Stimulated activated naive CD8-positive, alpha-beta T cell treated with anti-CD3 and anti-CD28 coated beads, Interleukin-15, amount 100 ng/mL, for 72 hours (primary cell): ENCODE measurements at regions not wholly inside any gene's neighbourhood (a gene's known extent, or its start where the extent isn't known, plus 50 kb on each side); places are given as distances from the start of the nearest gene placed in this dataset.

ENCODE experiments used
- ATAC-seq: fragments of 150-1000 bp; cut with Tn5 transposase; 2 replicates; pipeline ENCODE4 v1.10.0; 2021; ENCODE audit warnings: mild to moderate bottlenecking, moderate library complexity
- DNase-seq, 2 donors: peaks; one replicate each; pipeline ENCODE4 v3.0.0; 2021 to 2022
- H3K27ac Mint-ChIP-seq, 2 donors: one replicate each; pipeline ENCODE4 v1.8.0; 2022; ENCODE audit warnings: mild to moderate bottlenecking in 2 of 2, mixed read lengths in 2 of 2, moderate library complexity in 2 of 2
- H3K27me3 Mint-ChIP-seq: one replicate; pipeline ENCODE4 v1.8.0; 2022; ENCODE audit warnings: mixed read lengths
- H3K4me1 Mint-ChIP-seq: one replicate; pipeline ENCODE4 v1.8.0; 2022; ENCODE audit warnings: mild to moderate bottlenecking, mixed read lengths
- H3K4me3 Mint-ChIP-seq, 2 donors: one replicate each; pipeline ENCODE4 v1.8.0; 2022; ENCODE audit warnings: mild to moderate bottlenecking in 2 of 2, mixed read lengths in 2 of 2, moderate library complexity in 1 of 2
- H3K9me3 Mint-ChIP-seq, 2 donors: one replicate each; pipeline ENCODE4 v1.8.0; 2022; ENCODE audit warnings: mixed read lengths in 2 of 2

DNA sequence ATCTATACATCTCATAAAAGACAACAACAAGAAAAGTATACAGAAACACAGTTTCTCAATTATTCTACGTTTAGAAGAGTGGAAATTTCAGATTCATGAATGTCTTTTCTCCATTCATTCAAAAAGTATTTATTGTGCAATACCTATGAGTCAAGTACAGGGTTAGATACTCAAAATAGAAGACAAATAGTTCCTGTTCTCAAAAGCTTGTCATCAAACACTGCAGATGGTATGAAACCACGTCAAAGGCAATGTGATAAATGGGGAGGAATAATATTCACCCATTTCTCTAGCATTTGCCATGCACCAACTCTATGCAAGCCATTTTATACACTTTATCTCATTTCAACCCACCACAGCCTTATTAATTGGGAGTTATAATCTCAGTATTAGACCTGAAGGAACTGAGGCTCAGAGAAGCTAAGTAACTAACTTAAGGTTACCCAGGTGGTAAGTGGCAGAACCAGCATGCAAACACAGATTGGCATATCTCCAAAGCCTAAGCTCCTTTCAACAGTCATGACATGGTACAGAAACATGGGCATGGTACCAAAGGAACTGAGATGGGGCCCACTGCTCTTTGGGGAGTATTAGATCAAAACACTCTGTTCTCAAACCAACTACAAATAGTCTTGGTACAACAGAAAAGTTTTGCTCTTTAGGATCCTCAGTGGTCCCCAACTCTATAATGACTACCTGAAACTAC lies 67.2 kb upstream of the NPAS2 start:
- ATAC-seq, result peak; percentile 71
- peaks cover 9% of the 10 kb centered on the region for H3K4me1 Mint-ChIP-seq
- H3K4me3 Mint-ChIP-seq, result no peak overlapping the region
- no peak for DNase-seq
- H3K27ac Mint-ChIP-seq, result no peak overlapping the region
- H3K9me3 Mint-ChIP-seq, result peaks cover 0 to 6% of the 10 kb centered on the region in 2 donors
- peaks cover 12% of the 10 kb centered on the region for H3K27me3 Mint-ChIP-seq

DNA sequence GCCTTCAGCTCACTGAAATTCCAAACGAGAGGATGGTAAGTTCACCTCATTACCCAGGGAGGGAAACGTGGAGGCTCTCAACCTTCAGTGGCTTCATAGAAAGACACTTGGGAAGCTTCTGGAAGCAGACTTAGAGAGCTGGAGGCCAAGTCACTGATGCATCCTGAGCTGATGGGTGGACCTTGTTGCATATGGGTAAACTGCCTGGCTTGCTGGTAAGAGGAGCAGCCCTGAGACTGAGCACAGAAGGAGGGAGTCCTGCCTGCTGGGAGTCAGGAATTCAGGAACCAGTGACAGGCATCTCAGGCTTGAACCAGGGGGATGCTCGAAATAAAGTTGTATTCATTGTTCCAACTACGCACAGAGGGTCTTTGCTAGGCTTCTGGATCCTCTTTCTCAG lies 66.5 kb upstream of the NPAS2 start:
- ATAC-seq, result no peak
- Mint-ChIP-seq H3K27ac (no peak overlapping the region), H3K27me3 (peaks cover 12% of the 10 kb centered on the region), H3K9me3 (peaks cover 4 to 7% of the 10 kb centered on the region in 2 donors), H3K4me3 (no peak overlapping the region), H3K4me1 (peaks cover 2% of the 10 kb centered on the region)
- no peak for DNase-seq

DNA sequence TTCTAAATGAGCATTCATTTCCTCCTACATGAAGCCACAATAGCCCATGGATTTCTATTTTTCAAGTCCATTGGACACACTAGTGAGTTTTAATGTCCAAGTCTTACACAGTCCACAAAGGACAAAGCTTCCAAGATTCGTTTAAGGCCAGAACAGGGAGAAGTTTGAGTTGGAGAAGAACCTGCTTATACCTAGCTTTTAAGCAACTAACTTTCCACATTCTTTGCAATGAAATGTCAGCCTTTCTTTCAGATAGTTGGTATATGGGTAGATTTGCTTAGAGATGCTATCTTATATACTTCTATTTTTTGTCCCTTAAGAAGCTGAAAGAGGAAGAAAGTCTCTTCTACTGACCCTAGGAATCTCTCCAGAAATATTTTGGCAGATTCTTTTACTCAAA lies 66.1 kb upstream of the NPAS2 start:
- DNase-seq (no peak), ATAC-seq (no peak)
- Mint-ChIP-seq H3K27me3 (peaks cover 12% of the 10 kb centered on the region), H3K4me3 (no peak overlapping the region), H3K9me3 (peaks cover 8 to 12% of the 10 kb centered on the region in 2 donors), H3K27ac (no peak overlapping the region), H3K4me1 (no peaks in the 10 kb centered on the region)

DNA sequence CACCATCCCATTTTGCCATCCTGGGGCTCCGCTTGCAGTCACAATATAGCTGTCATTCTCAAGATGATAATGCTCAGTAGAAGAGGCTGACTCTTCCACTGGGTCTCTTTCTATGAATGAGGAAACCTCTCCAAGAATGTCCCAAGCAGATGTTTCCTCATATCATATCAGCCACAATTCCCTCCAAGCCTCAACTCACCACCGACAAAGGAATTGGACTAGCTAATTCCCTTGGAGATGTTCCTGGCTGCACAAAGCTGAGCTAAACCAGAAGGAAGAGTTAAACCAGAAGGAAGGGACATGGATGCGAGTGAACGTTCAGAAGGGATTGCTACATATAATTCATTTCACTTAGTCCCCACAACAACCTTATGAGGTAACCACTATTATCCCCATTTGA lies 65.0 kb upstream of the NPAS2 start:
- DNase-seq (no peak), ATAC-seq (no peak)
- Mint-ChIP-seq H3K4me3 (no peak overlapping the region), H3K4me1 (no peaks in the 10 kb centered on the region), H3K27ac (no peak overlapping the region), H3K27me3 (peaks cover 2% of the 10 kb centered on the region), H3K9me3 (peaks cover 9 to 12% of the 10 kb centered on the region in 2 donors)

DNA sequence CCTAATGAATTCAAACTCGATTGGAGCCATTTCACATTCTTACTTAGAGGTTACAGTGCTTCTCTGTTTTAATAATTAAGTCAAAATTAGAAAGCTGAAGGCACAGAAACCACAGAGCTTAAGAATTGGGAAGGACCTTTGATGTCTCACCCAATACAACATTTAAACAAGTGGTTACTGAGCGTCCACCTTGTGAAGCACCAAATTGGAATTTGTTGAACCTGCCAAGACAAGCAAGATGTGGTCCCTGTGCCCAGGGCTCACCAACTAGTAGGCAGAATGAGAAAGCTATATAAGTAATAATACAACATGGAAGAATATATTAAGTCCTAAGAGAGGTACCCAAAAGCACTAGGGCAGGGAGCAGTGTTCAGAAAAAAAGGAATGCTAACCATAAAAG lies 64.5 kb upstream of the NPAS2 start:
- DNase-seq (no peak), ATAC-seq (no peak)
- peaks cover 9 to 12% of the 10 kb centered on the region in 2 donors for H3K9me3 Mint-ChIP-seq
- no peak overlapping the region for H3K27ac Mint-ChIP-seq
- H3K4me1 Mint-ChIP-seq, result no peaks in the 10 kb centered on the region
- no peaks in the 10 kb centered on the region for H3K27me3 Mint-ChIP-seq
- no peak overlapping the region for H3K4me3 Mint-ChIP-seq

DNA sequence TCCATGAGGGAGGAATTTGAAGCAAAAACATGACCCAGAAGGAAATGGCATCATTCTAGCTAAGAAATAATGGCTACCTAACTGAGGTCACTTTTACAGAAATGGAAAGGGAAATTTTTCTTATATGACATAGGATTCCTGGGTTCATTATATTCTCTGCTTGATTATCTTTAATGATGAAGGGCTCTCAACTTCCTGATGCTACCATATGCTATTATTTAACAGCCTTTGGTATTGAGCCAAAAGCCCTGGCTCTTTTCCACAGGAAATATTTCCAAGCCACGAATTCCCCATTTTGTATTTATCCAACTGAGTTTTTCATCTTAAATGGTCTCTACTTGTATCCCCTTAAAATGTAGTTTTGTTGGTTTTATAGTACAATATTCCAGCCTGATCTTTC lies 63.2 kb upstream of the NPAS2 start:
- H3K4me3 Mint-ChIP-seq, result no peak overlapping the region
- H3K27ac Mint-ChIP-seq, result no peak overlapping the region
- H3K9me3 Mint-ChIP-seq, result peaks cover 9 to 12% of the 10 kb centered on the region in 2 donors
- no peaks in the 10 kb centered on the region for H3K27me3 Mint-ChIP-seq
- ATAC-seq (no peak), DNase-seq (no peak)
- no peaks in the 10 kb centered on the region for H3K4me1 Mint-ChIP-seq

DNA sequence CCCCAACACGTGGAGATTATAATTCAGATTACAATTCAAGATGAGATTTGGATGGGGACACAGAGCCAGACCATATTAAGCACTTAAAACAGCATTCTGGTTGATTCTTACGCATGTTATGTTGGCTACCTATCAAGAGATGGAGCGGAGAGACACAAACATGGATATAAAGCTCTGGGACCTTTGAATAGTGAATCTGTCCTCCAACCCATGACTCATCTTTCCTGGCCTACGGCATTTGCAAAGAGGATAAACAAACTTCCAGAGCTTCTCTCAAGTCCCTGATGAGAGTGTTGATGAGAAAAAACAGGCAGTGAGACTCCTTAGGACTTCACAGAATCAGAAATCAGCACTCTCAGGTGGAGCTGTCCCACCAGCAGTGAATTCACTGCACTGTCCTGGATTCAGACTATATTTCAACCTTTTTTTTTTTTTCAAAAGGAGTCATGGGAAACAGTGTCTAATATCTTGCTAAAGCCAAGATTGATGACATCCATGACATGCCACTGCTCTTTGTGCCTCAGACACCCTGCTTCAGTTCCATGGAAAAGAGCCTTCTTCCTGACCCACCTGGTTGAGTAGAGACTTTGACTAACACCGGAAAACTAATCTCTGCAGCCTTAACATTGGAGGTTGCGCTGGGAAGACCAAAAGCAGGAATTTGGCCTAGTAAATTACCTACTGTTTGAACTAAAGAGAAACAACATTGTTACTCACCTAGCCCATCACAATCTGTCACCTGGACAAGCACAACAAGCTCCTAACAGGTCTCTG lies 62.1 kb upstream of the NPAS2 start:
- no peaks in the 10 kb centered on the region for H3K4me1 Mint-ChIP-seq
- no peak overlapping the region for H3K27ac Mint-ChIP-seq
- H3K27me3 Mint-ChIP-seq, result no peaks in the 10 kb centered on the region
- H3K4me3 Mint-ChIP-seq, result no peak overlapping the region
- no peak for DNase-seq
- peaks cover 9 to 12% of the 10 kb centered on the region in 2 donors for H3K9me3 Mint-ChIP-seq
- ATAC-seq, result no peak

DNA sequence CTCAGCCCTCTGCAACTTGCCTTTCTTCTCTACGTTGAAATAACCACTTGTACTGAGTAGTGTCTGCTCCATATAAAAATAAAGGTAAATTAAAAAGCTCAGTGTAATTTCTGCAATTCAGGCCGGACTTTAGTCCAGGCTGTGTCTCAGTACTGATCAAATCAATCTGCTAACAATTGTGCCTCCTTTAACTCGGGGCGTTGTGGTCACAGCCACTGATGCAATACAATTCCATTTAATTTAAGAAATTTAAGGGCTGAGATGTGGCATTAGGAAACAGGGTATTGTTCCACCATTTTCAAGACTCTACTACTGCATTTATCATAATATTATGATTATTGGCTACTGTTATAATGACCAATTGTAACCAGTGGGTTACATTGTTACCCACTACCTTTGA lies 60.0 kb upstream of the NPAS2 start:
- Mint-ChIP-seq H3K4me3 (no peak overlapping the region), H3K4me1 (no peaks in the 10 kb centered on the region), H3K9me3 (peaks cover 9 to 12% of the 10 kb centered on the region in 2 donors), H3K27me3 (no peaks in the 10 kb centered on the region), H3K27ac (no peak overlapping the region)
- DNase-seq (no peak), ATAC-seq (no peak)

DNA sequence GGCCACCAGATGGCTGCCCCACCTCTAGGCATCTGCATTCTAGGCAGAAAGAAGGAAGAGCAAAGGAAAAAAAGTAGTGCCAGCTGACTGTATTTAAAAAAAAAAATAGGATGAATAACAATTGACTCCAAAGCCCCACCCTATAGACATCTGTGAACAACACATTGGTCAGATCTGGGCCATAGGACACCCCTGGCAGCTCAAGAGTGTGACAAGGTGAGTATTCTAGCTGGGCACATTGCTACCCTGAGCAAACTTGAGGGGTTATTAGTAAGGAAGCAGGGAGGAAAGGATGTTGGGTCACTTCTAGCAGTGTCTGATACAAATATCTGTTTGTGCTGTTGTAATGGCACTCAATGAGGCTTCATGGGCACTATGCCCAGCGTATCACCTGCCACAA lies 58.6 kb upstream of the NPAS2 start:
- DNase-seq (no peak), ATAC-seq (no peak)
- Mint-ChIP-seq H3K4me3 (no peak overlapping the region), H3K27ac (no peak overlapping the region), H3K4me1 (no peaks in the 10 kb centered on the region), H3K9me3 (peaks cover 9 to 12% of the 10 kb centered on the region in 2 donors), H3K27me3 (no peaks in the 10 kb centered on the region)

DNA sequence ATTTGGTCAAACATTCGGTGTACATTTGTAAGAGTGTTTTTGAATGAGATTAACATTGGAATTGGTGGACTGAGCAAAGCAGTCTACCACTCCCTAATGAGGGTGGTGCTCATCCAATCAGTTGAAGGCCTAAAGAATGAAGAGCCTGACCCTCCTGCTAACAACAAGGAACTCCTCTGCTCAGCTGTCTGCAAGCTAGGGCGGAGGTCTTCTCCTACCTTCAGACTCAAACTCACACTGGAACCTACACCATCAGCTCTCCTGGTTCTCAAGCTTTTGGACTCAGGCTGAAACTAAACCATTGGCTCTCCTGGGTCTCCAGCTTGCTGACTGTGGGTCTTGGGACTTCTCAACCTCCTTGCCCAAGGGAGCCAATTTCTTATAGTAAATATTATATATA lies 55.5 kb upstream of the NPAS2 start:
- no peak for DNase-seq
- no peak for ATAC-seq
- Mint-ChIP-seq H3K27me3 (no peaks in the 10 kb centered on the region), H3K9me3 (no peaks in the 10 kb centered on the region), H3K27ac (no peak overlapping the region), H3K4me3 (no peak overlapping the region), H3K4me1 (no peaks in the 10 kb centered on the region)

DNA sequence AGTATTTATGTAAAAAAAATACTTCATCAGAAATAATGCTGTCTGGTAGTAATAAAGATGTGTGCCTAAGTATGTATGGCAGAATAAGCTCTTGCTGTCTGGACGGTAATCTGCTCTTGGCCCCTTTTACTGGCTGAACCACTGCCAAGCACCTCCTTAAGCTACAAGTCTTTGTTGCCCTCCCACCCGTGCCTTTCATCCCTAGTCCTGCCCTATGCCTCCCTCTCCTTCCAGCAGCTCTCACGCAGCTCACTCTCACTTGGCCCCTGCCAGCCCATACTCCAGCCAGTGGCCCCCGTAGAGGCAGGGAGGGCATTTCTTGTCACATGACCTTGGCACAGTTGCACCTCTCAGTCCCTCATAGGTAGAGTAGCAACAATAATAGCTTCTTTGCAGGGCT lies 54.5 kb upstream of the NPAS2 start:
- DNase-seq (no peak), ATAC-seq (no peak)
- H3K9me3 Mint-ChIP-seq, result no peaks in the 10 kb centered on the region
- H3K4me3 Mint-ChIP-seq, result no peak overlapping the region
- no peaks in the 10 kb centered on the region for H3K4me1 Mint-ChIP-seq
- H3K27me3 Mint-ChIP-seq, result no peaks in the 10 kb centered on the region
- no peak overlapping the region for H3K27ac Mint-ChIP-seq

DNA sequence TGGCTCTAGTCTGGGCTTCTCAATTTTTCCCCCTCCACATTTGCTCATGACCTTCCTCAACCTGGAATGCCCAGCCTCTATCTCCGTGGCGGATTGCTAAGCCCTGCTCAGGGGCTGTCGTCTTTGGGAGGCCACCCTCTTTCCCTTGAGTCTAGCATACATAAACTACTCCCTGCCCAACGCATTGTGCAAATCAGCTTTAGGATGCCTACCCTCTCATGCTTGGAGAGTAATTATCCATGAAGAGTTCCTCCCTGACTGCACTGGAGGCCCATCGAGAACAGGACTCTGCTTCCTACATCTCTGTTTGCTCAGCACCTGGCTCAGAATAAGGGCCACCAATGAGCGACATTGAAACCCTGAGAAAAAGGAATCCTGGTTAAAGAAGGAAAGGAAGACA lies 53.7 kb upstream of the NPAS2 start:
- DNase-seq (no peak), ATAC-seq (no peak)
- no peak overlapping the region for H3K4me3 Mint-ChIP-seq
- H3K27me3 Mint-ChIP-seq, result no peaks in the 10 kb centered on the region
- no peaks in the 10 kb centered on the region for H3K9me3 Mint-ChIP-seq
- H3K27ac Mint-ChIP-seq, result no peak overlapping the region
- no peaks in the 10 kb centered on the region for H3K4me1 Mint-ChIP-seq

DNA sequence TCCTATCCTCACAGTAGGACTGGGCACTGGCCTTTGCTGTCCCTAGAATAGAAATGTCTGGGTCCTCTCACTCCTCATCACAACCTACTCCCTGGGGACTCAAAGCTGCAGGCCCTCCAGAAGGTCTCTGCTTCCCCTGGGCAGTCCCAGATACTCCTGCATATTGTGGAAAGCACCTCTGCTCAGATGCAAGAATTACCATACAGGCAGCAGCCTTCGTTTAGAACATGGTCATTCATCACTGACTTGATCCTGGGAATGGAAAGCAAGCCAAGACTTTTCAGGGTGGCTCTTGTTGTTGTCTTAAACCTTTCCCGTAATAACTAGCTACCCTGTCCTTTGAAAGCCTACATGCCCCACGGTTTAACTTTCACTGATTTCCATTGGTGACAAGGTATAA lies 53.1 kb upstream of the NPAS2 start:
- Mint-ChIP-seq H3K4me1 (no peaks in the 10 kb centered on the region), H3K27me3 (no peaks in the 10 kb centered on the region), H3K27ac (no peak overlapping the region), H3K4me3 (no peak overlapping the region), H3K9me3 (no peaks in the 10 kb centered on the region)
- DNase-seq, result no peak
- ATAC-seq, result no peak

DNA sequence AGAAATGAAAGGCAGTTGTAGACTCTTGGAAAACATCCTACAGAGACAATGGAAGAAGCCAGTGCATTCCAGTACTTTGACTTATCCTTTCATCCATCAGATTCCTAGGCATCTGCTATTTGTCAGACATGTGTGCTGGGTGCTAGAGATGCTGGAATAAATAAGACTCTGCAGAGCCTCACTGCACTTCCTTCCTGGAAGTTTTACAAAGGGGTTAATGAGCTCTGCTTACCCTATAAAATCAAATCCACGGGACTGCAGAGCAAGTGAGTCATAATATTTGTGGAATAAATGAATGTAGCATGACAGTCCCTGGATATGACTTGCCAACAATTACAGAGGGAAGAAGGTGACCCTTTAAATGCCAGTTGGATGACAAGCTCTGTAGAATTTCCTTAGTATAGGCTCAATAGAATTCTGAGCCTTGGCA lies 52.7 kb upstream of the NPAS2 start:
- no peak for DNase-seq
- Mint-ChIP-seq H3K4me3 (no peak overlapping the region), H3K27me3 (no peaks in the 10 kb centered on the region), H3K9me3 (no peaks in the 10 kb centered on the region), H3K4me1 (no peaks in the 10 kb centered on the region), H3K27ac (no peak overlapping the region)
- ATAC-seq, result no peak

DNA sequence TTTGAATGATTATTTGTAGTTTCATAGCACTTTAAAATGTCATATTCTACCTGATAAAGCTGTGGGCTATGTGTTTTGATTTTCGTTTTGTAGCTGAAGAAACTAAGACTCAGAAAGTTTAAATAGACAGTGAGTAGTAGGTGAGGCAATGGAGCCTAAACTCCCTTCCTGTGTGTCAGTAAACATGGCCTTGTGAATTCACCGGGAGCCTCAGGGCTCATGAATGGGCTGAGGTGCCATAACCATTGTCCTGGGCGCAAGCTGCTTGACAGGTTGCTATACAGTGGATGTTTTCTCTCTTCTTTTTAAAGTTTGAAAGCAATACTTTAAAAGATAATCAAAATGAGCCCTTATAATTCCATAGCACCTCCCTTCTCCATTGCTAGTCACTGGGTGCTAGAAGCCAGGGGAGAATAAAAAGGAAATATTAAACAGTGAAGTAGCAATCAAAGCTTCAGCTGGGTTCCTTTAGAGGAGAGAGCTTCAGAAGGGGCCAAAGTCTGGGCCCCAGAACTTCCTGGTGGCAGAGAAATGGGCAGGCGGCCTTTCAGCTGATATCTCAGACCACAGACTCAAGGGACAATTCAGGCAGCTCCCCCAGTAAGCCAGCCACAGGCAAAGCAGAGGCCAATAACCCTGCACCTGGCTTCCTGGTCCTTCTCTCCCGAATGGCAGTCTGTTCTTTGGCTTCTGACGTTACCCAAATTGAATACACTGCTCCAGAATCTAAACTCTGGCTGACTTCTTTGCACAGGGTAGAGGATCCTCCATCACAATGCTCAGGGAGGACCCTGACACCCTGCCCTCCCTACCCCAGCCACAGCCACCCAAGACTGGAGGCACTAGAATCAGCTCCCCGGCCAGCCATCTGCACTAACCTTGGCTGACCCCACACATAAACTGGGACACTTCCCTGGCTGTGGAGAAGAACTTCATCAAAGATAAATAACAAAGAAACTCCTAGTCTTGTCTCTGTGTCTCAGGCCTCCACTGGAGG lies 51.8 kb upstream of the NPAS2 start:
- H3K4me3 Mint-ChIP-seq, result no peak overlapping the region
- no peak overlapping the region for H3K27ac Mint-ChIP-seq
- no peaks in the 10 kb centered on the region for H3K9me3 Mint-ChIP-seq
- no peak for DNase-seq
- no peaks in the 10 kb centered on the region for H3K4me1 Mint-ChIP-seq
- no peaks in the 10 kb centered on the region for H3K27me3 Mint-ChIP-seq
- ATAC-seq, result no peak
